Smooth muscle cell (in vitro differentiated cells): ENCODE measurements at regions not wholly inside any gene's neighbourhood (a gene's known extent, or its start where the extent isn't known, plus 50 kb on each side); places are given as distances from the start of the nearest gene placed in this dataset.

ENCODE experiments used
- DNase-seq: peaks from one replicate; lab custom pipeline; 2025; ENCODE audit not compliant: unreplicated experiment; lab: John Stamatoyannopoulos, UW
- H2AFZ ChIP-seq: fragments of 200-600 bp; sonication (generic); 2 replicates; pipeline ENCODE4 v1.6.0; 2016; ENCODE audit warnings: antibody characterized with exemption, low read depth, mild to moderate bottlenecking
- H3F3A ChIP-seq: fragments of 200-600 bp; sonication (generic); 2 replicates; pipeline ENCODE4 v1.6.0; 2017; ENCODE audit warnings: antibody characterized with exemption, low read depth
- H3K27ac ChIP-seq: fragments of 200-600 bp; sonication (generic); 2 replicates; pipeline ENCODE4 v1.5.1; 2016; ENCODE audit warnings: low read depth, mild to moderate bottlenecking
- H3K27me3 ChIP-seq: fragments of 200-600 bp; sonication (generic); 2 replicates; pipeline ENCODE4 v1.6.1; 2016; ENCODE audit warnings: low read depth, mild to moderate bottlenecking
- H3K36me3 ChIP-seq: fragments of 200-600 bp; sonication (generic); 2 replicates; pipeline ENCODE4 v1.5.1; 2016; ENCODE audit warnings: low read depth
- H3K4me1 ChIP-seq: fragments of 200-600 bp; sonication (generic); 2 replicates; pipeline ENCODE4 v1.5.1; 2016; ENCODE audit warnings: low read depth
- H3K4me2 ChIP-seq: fragments of 200-600 bp; sonication (generic); 2 replicates; pipeline ENCODE4 v1.6.0; 2016; ENCODE audit warnings: mild to moderate bottlenecking
- H3K4me3 ChIP-seq: fragments of 200-600 bp; sonication (generic); 2 replicates; pipeline ENCODE4 v1.5.1; 2016; ENCODE audit warnings: mild to moderate bottlenecking
- H3K79me2 ChIP-seq: fragments of 200-600 bp; sonication (generic); 2 replicates; pipeline ENCODE4 v1.6.0; 2016; ENCODE audit warnings: low read depth, mild to moderate bottlenecking
- H3K9ac ChIP-seq: fragments of 200-600 bp; sonication (generic); 2 replicates; pipeline ENCODE4 v1.6.0; 2016; ENCODE audit warnings: low read depth
- H3K9me3 ChIP-seq: fragments of 200-600 bp; sonication (generic); replicated peaks from 2 replicates; pipeline ENCODE4 v1.5.1; 2016; ENCODE audit warnings: low read depth
- H4K20me1 ChIP-seq: fragments of 200-600 bp; sonication (generic); 2 replicates; pipeline ENCODE4 v1.6.0; 2016; ENCODE audit warnings: low read depth
- CTCF ChIP-seq: fragments of 200-600 bp; sonication (generic); IDR thresholded peaks from 2 replicates; pipeline ENCODE4 v1.5.1; 2017; ENCODE audit warnings: borderline replicate concordance, mild to moderate bottlenecking, antibody characterized with exemption; ENCODE audit not compliant: insufficient read depth, poor library complexity, severe bottlenecking
- WGBS: methylation state at CpG from one replicate; pipeline ENCODE4 v1.1.7; 2016; ENCODE audit warnings: low lambda C conversion rate; 5-methylcytosine and 5-hydroxymethylcytosine counted together

GRCh38 chr12:13365748-13366366, 169.3 kb downstream of the EMP1 start:
- Histone ChIP-seq H4K20me1 (no peaks in the 10 kb centered on the region), H3K9me3 (no peaks in the 10 kb centered on the region), H3K79me2 (no peaks in the 10 kb centered on the region), H3K27me3 (no peaks in the 10 kb centered on the region), H3K4me2 (no peak overlapping the region), H3F3A (no peaks in the 10 kb centered on the region), H3K4me1 (peaks cover 17% of the 10 kb centered on the region), H3K27ac (no peak overlapping the region), H3K4me3 (no peak overlapping the region), H3K9ac (no peak overlapping the region), H2AFZ (no peak overlapping the region), H3K36me3 (no peaks in the 10 kb centered on the region)
- WGBS, result 94% methylated on average over 16 of the region's 16 CpGs
- DNase-seq, result no peak
- no peak for TF ChIP-seq CTCF

GRCh38 chr12:13362260-13362841, 165.8 kb downstream of the EMP1 start:
- Histone ChIP-seq H3K27ac (no peak overlapping the region), H3K9me3 (no peaks in the 10 kb centered on the region), H3K4me1 (no peaks in the 10 kb centered on the region), H4K20me1 (no peaks in the 10 kb centered on the region), H3K79me2 (no peaks in the 10 kb centered on the region), H3K36me3 (no peaks in the 10 kb centered on the region), H3K4me3 (no peak overlapping the region), H3F3A (no peaks in the 10 kb centered on the region), H3K4me2 (no peak overlapping the region), H2AFZ (no peak overlapping the region), H3K9ac (no peak overlapping the region), H3K27me3 (no peaks in the 10 kb centered on the region)
- WGBS, result 58% methylated on average over 5 of the region's 5 CpGs
- DNase-seq, result no peak
- peak; percentile 63 for TF ChIP-seq CTCF

DNA sequence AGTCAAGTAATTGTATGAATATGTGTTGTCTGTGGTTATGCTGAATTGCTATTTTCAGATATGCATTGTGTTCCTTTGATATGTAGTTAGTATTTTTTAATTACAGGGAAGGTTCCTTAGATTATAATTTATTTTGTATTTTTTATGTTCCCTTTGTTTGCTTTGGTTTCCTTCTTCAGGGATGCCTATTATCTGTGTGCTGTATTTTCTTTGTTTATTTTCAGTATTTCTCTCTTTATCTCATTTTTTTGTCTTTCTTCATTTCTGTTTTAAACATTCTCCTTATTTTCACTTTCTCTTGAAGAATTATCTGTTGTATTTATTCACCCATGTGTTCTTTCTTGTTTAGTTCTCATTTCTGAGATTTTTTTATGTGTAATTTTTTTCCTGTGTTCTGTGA, 163.1 kb downstream of the EMP1 start:
- Histone ChIP-seq H3K27me3 (no peaks in the 10 kb centered on the region), H2AFZ (no peak overlapping the region), H3K4me3 (no peak overlapping the region), H3K27ac (no peak overlapping the region), H3K79me2 (no peaks in the 10 kb centered on the region), H3K4me1 (no peaks in the 10 kb centered on the region), H3K36me3 (no peaks in the 10 kb centered on the region), H4K20me1 (no peaks in the 10 kb centered on the region), H3K9me3 (no peaks in the 10 kb centered on the region), H3F3A (no peaks in the 10 kb centered on the region), H3K9ac (no peak overlapping the region), H3K4me2 (no peak overlapping the region)
- no peak for TF ChIP-seq CTCF
- DNase-seq, result no peak

DNA sequence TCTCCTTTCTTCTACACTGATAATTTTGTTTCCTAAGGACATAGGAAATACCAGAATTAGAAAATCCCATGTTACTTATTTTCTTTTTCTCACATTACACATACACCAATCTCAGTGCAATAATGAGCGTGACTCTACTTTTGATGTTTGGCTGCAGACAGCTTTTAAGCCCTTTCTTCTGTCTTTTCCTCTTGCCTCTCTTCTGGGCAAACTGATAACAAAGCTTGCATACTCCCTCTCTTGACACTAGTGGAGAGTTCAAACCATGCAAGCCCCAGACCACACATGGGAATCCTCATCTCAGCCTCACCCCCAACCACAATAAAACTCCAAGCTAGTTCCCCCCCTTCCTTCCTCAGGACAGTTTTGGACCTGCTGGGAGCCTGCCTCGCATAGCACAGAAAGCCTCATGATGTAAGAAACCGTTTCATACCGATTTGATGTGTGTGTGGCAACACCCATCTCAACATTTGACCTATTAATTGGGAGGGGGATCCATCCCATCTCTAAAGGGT, 161.9 kb downstream of the EMP1 start:
- H3K27ac ChIP-seq, result no peak overlapping the region
- no peaks in the 10 kb centered on the region for H3K36me3 ChIP-seq
- H3K9me3 ChIP-seq, result no peaks in the 10 kb centered on the region
- no peak overlapping the region for H2AFZ ChIP-seq
- no peak for TF ChIP-seq CTCF
- H3K4me3 ChIP-seq, result no peak overlapping the region
- no peaks in the 10 kb centered on the region for H3K79me2 ChIP-seq
- no peak overlapping the region for H3K9ac ChIP-seq
- H3K4me2 ChIP-seq, result no peak overlapping the region
- no peak for DNase-seq
- H3F3A ChIP-seq, result no peaks in the 10 kb centered on the region
- WGBS, result 84% methylated on average over 4 of the region's 4 CpGs
- H3K4me1 ChIP-seq, result no peaks in the 10 kb centered on the region
- no peaks in the 10 kb centered on the region for H3K27me3 ChIP-seq
- no peaks in the 10 kb centered on the region for H4K20me1 ChIP-seq
